ENCODE measurements at regions not wholly inside any gene's neighbourhood (a gene's known extent, or its start where the extent isn't known, plus 50 kb on each side); places are given as distances from the start of the nearest gene placed in this dataset.

DNA sequence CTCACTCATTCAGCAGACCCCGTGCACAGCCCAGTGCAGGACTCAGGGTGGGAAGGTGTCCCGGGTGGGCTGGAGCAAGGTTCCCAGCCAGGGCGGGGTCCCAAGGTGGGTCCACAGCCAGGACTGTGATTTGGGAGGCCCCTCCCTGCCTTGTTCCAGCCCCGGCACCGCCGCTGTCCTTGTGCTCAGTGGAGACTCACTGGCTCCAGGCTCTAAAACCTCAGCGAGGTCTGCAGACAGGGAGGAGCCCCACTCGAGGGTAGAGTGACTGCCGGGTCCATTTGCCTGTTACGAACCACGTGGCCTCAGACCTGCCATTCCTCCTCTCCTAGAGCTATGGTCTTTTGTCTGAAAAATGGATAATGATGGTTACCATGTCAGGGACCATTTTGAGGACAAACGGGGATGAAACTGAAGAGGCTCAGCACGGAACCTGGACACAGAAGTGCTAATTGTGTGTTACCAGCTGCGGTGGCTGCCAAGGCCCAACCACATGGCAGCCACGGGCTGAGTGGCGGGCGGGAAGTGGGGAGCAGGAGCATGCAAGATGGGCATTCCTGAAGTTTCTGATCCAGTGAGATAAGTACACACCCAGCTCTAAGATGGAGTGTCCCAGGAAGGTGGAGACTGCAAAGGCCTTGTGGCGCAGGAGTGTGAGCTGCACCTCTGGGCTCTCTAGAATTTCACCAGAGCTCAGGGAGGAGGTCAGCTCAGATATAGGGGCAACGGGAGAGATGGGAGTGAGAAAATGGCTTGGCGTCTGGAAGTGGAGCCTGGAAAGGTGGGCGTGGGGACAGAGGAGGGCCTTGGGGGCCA, 317.6 kb downstream of the SEC14L1 start:
- CTCF ChIA-PET (ENCODE audit: low intra/inter-chr PET ratio, low total read pairs): no interaction called here
- TF ChIP-seq, protein P1, sequence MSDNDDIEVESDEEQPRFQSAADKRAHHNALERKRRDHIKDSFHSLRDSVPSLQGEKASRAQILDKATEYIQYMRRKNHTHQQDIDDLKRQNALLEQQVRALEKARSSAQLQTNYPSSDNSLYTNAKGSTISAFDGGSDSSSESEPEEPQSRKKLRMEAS (IDR thresholded peaks at IDR 0.05): 0 out of 2 replicates have a peak, but pooled peaks have one; percentile 9
- TF ChIP-seq ZBTB21 (CRISPR knock-in tag; IDR thresholded peaks at IDR 0.05): no peak
- TF ChIP-seq PAF1 (CRISPR knock-in tag; IDR thresholded peaks at IDR 0.05): 0 out of 2 replicates have a peak, but pooled peaks have one; percentile 34
- TF ChIP-seq RBM22 (optimal IDR thresholded peaks at IDR 0.05; ENCODE audit: low read length): peak; percentile 5
- peak; percentile 59 for TF ChIP-seq AGO2 (optimal IDR thresholded peaks at IDR 0.05; ENCODE audit: low read depth, low read length)
- TF ChIP-seq, protein P2, sequence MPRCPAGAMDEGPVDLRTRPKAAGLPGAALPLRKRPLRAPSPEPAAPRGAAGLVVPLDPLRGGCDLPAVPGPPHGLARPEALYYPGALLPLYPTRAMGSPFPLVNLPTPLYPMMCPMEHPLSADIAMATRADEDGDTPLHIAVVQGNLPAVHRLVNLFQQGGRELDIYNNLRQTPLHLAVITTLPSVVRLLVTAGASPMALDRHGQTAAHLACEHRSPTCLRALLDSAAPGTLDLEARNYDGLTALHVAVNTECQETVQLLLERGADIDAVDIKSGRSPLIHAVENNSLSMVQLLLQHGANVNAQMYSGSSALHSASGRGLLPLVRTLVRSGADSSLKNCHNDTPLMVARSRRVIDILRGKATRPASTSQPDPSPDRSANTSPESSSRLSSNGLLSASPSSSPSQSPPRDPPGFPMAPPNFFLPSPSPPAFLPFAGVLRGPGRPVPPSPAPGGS (CRISPR knock-in tag; IDR thresholded peaks at IDR 0.05): no peak
- 0 out of 2 replicates have a peak, but pooled peaks have one; percentile 51 for TF ChIP-seq POLR2G (IDR thresholded peaks at IDR 0.05; ENCODE audit: low read depth, low read length)
- TF ChIP-seq, protein P3, sequence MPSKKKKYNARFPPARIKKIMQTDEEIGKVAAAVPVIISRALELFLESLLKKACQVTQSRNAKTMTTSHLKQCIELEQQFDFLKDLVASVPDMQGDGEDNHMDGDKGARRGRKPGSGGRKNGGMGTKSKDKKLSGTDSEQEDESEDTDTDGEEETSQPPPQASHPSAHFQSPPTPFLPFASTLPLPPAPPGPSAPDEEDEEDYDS (CRISPR knock-in tag; IDR thresholded peaks at IDR 0.05): no peak
- 0 out of 2 replicates have a peak, but pooled peaks have one; percentile 17 for TF ChIP-seq BORCS8-MEF2B (CRISPR knock-in tag; IDR thresholded peaks at IDR 0.05)
- TF ChIP-seq SALL1 (CRISPR knock-in tag; IDR thresholded peaks at IDR 0.05): no peak
- TF ChIP-seq MAFK (conservative IDR thresholded peaks at IDR 0.05 in 1 of 2, IDR thresholded peaks at IDR 0.05 in 1 of 2; ENCODE audit: low read length in 2 of 2): no peak
- no peak for TF ChIP-seq PLRG1 (conservative IDR thresholded peaks at IDR 0.05)
- TF ChIP-seq HOXD1 (CRISPR knock-in tag; IDR thresholded peaks at IDR 0.05): no peak
- no peak for TF ChIP-seq RFX3 (CRISPR knock-in tag; IDR thresholded peaks at IDR 0.05)
- 0 out of 2 replicates have a peak, but pooled peaks have one; percentile 47 for TF ChIP-seq NRL (CRISPR knock-in tag; IDR thresholded peaks at IDR 0.05; ENCODE audit: borderline replicate concordance)
- TF ChIP-seq ZSCAN21 (CRISPR knock-in tag; IDR thresholded peaks at IDR 0.05; ENCODE audit: borderline replicate concordance): 0 out of 2 replicates have a peak, but pooled peaks have one; percentile 22
- TF ChIP-seq, protein P4, sequence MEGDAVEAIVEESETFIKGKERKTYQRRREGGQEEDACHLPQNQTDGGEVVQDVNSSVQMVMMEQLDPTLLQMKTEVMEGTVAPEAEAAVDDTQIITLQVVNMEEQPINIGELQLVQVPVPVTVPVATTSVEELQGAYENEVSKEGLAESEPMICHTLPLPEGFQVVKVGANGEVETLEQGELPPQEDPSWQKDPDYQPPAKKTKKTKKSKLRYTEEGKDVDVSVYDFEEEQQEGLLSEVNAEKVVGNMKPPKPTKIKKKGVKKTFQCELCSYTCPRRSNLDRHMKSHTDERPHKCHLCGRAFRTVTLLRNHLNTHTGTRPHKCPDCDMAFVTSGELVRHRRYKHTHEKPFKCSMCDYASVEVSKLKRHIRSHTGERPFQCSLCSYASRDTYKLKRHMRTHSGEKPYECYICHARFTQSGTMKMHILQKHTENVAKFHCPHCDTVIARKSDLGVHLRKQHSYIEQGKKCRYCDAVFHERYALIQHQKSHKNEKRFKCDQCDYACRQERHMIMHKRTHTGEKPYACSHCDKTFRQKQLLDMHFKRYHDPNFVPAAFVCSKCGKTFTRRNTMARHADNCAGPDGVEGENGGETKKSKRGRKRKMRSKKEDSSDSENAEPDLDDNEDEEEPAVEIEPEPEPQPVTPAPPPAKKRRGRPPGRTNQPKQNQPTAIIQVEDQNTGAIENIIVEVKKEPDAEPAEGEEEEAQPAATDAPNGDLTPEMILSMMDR (CRISPR knock-in tag; IDR thresholded peaks at IDR 0.05): 0 out of 2 replicates have a peak, but pooled peaks have one; percentile 7
- TF ChIP-seq, protein P5, sequence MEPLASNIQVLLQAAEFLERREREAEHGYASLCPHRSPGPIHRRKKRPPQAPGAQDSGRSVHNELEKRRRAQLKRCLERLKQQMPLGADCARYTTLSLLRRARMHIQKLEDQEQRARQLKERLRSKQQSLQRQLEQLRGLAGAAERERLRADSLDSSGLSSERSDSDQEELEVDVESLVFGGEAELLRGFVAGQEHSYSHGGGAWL (CRISPR knock-in tag; IDR thresholded peaks at IDR 0.05): no peak
- TF ChIP-seq ZNF556 (CRISPR knock-in tag; IDR thresholded peaks at IDR 0.05; ENCODE audit: borderline replicate concordance): no peak

More for the DNA sequence above, 317.6 kb downstream of the SEC14L1 start:
- Histone ChIP-seq H4K20me1 (ENCODE audit: insufficient read depth, low read length) (peaks cover 72% of the 10 kb centered on the region), H3K79me2 (ENCODE audit: insufficient read depth, low read length) (peaks cover 96% of the 10 kb centered on the region), H3K4me2 (ENCODE audit: low read depth, low read length) (peak overlapping the region; percentile 45; the same call in 1 of the 2 replicates), H3K36me3 (replicated peaks in 1 of 2; ENCODE audit: control insufficient read depth in 1 of 2, insufficient read depth in 2 of 2, low read length in 2 of 2) (peaks cover 9 to 38% of the 10 kb centered on the region in 2 experiments), H3K4me1 (ENCODE audit: insufficient read depth, low read length) (peaks cover 97% of the 10 kb centered on the region), H3K27me3 (ENCODE audit: control insufficient read depth in 1 of 2, insufficient read depth in 2 of 2, low read length in 2 of 2) (no peaks in the 10 kb centered on the region), H3K9ac (ENCODE audit: insufficient read depth, low read depth, low read length) (no peak overlapping the region), H2AFZ (ENCODE audit: low read length) (no peak overlapping the region), H3K9me3 (ENCODE audit: low read length) (no peaks in the 10 kb centered on the region), H3K27ac (ENCODE audit: extremely low read length, insufficient read depth, low read length) (peak overlapping the region; percentile 41), H3K4me3 (replicated peaks in 1 of 3; ENCODE audit: insufficient read depth in 1 of 3, low read depth in 2 of 3, low read length in 3 of 3) (no peak overlapping the region)
- in situ Hi-C loops (cut with HindIII; ENCODE audit: extremely low pct_ligation_motif_present, low pct_unique_long_range_greater_than_20kb) (no loop called here), intact Hi-C loops (cut with micrococcal nuclease; ENCODE audit: unreplicated experiment) (no loop called here)
- 90% methylated on average over 20 of the region's 21 CpGs for WGBS (ENCODE audit: low lambda C conversion rate)
- FAIRE-seq (no peak), DNase-seq (ENCODE audit: low spot score) (no peak), ATAC-seq (no peak)
- POLR2A ChIA-PET: interaction anchor here (2.1 to 4.0 kb wide), 2 partner anchors 8 to 172 kb away, joined by 7 to 91 read pairs; no protein-coding TSS in a partner anchor
- BruUV-seq (replicated peaks): no TSS peak

Data from HepG2 (cell line).